GM23248 (cell line): ENCODE measurements at regions not wholly inside any gene's neighbourhood (a gene's known extent, or its start where the extent isn't known, plus 50 kb on each side); places are given as distances from the start of the nearest gene placed in this dataset.

Experiments
- EZH2 ChIP-seq: fragments of 200-600 bp; sonication (generic); IDR thresholded peaks from 2 replicates; pipeline ENCODE4 v1.6.1; 2018; ENCODE audit warnings: antibody characterized with exemption, mild to moderate bottlenecking; ENCODE audit not compliant: insufficient read depth, poor library complexity, severe bottlenecking
- EZH2phosphoT487 ChIP-seq: fragments of 200-600 bp; sonication (generic); IDR thresholded peaks from 2 replicates; pipeline ENCODE4 v1.6.1; 2018; ENCODE audit warnings: antibody characterized with exemption, moderate library complexity, mild to moderate bottlenecking, low read depth; ENCODE audit not compliant: insufficient read depth

DNA sequence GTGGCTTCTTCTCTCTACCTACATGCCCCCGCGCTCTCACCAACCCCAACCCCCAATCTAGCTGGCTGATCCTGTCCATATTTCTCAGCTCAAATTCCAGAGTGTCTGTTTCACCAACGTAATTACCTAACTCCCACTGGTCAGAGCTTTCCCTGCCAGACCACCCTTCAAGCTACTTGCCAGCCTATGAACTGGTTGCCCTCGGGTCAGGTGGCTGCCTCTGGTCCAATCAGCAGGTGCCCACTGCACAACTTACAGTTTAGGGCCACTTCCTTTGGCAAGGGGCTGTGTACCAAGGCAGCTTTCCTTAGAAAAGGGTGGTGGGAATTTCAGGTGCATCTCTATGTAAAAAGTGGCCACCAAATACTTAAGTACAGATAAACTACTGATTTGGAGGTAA, 92.2 kb upstream of the SLC30A5 start:
- TF ChIP-seq EZH2phosphoT487 (no peak), EZH2 (no peak)
